A172 (cell line): ENCODE measurements at regions not wholly inside any gene's neighbourhood (a gene's known extent, or its start where the extent isn't known, plus 50 kb on each side); places are given as distances from the start of the nearest gene placed in this dataset.
"Not testable (repeated sequence)": the region's sequence is repeated elsewhere in the genome, so short reads cannot be mapped to it uniquely, and the experiment has no call there.

Experiments
- DNase-seq: peaks from one replicate; pipeline ENCODE4 v3.0.0-alpha.2; 2015; ENCODE audit warnings: low spot score

DNA sequence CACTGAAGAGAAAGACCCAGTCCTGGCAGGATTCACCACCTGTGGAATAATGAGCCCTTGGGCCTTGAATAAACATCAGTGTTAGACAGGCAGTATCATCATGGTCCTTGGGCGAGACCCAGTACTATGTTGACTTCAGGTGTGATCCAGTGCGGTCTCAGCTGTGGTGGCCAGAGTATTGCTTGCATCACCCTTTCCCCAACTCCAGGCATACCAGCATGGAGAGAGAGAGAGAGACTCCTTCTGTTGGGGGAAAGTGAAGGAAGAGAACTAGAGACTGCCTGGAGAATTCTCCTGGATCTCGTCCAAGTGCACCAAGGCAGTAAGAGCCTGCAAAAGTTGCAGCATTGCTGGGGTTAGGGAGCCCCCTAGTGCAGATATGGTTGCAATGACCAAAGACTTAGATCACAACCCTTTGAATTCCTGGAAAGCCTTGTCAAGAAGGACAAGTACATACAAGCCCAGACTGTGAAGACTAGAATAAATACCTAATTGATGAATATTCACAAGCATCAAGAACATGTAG, 61.1 kb upstream of the VAMP7 start:
- peak; percentile 85 for DNase-seq

DNA sequence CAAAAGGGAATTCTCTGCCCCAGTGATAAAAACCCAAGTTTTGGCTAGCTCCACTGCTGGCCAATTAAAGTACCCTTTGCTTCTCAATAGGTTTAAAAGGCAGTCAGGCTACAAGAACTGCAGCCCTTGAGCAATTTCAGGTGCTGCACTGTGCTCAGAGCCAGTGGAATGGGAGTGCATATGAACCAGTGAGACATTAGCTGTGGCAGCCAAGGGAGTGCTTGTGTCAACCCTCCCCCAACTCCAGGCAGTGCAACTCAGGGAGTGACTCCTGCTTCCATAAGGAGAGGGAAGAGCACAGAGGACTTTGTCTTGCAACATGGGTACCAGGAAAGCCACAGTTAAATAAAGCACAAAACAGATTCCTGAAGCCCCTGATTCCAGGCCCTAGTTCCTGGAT, 61.6 kb upstream of the VAMP7 start:
- no peak for DNase-seq

DNA sequence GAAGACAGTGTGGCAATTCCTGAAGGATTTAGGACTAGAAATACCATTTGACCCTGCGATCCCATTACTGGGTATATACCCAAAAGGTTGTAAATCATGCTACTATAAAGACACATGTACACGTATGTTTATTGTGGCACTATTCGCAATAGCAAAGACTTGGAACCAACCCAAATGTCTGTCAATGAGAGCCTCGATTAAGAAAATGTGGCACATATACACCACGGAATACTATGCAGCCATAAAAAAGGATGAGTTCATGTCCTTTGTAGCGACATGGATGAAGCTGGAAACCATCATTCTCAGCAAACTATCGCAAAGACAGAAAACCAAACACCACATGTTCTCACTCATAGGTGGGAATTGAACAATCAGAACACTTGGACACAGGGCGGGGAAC, 66.8 kb upstream of the VAMP7 start:
- DNase-seq = not testable (repeated sequence)

DNA sequence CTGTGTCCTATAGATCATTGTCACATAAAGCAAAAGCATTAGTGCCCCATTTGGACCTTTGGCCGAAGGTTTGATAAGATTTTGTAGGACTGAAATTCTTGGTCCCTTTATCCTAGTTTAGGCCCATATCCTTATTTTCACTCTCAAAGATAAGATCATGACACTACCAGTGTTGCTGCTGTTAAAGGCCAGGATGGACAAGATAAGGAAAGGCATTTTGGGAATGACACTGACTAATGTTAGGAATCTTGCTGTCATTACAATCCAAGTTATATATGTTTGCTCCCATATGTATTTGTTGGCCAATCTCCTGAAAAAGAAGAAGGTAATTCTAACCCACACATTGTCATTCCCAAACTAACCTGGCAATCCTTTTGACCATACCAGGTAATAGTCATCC, 101.3 kb upstream of the VAMP7 start:
- DNase-seq = no peak

DNA sequence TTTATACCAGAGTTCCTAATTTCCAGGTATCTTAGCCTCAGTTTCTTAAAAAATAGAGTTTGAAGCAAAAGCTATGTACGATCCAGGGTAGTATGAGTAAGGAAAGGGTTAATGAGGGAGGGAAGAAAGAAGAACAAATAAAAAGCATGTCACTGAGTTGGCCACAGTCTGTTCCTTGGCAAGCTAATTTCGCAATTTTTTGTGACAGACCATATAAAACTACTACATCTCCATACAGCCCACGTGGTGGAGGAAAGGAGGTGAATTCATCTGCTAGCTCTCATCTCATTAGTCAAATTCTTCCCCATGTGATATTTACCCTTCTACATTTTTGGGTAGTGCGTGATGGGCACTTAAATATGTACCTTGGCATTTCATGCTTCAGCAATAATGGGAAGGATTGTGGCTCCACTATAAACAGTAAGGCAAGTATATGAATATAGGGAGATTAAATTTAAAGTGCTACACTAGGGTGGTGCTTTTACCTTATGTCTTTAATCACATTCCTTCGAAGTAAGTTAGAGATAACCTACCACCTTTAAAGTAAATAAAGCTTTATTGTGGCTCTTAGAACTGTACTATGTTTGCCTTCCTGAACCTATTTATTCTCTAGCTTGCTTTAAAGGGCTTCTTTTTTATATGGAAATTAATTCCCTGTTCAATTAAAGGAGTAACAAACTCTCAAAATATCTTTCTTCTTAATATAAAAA, 102.1 kb upstream of the VAMP7 start:
- DNase-seq = no peak

DNA sequence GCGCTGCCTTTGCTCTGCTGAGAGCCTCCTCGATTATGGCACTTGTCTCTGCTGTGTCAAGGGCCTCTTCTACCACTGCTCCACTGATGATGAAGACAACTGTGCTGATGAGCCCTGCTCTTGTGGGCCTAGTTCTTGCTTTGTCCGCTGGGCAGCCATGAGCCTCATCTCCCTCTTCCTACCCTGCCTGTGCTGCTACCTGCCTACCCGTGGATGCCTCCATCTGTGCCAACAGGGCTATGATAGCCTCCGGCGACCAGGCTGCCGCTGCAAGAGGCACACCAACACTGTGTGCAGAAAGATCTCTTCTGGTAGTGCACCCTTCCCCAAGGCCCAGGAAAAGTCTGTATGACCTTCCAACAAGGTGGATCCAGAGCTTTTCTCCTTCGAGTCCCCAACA, 106.8 kb upstream of the VAMP7 start:
- no peak for DNase-seq

DNA sequence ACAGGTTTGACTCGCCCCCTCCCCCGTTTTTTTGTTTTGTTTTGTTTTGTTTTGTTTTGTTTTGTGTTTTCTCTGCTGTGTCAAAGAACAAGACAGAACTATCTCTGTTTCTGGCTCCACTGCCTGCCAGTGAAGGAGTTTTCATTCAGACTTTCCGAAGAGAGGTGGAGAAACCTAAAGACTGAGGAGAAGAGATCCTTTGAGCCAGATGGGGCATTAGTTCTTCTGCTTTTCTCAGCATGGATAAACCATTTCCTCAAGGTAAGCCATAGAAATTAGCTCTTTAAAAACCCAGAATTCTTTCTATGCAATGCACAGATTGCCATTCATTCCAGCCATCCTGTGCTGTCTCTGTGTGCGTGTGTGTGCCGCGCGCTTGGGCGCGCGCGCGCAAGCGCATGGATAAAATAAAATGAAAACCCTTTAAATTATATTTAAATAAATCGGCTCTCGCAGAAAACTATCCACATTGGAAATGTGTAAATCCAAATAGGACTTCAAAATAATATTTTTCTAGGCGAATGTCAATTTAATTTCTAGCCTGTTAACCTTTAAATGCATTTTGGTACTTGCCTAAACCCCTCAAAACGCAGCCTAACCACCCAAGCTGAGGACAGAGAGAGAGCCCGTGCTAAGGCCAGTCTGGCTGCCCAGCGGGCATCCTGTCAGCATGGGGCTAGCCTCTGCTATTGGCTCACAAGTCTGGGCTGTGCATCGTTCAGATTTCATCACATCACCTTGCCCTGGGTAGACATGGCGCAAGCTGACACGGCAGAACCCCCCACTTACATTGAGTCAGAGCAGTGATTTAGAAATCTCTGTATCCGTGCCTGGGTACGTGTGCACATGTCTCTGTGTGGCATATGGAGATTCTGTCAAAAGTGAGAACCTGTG, 113.0 kb upstream of the VAMP7 start:
- peak; percentile 34 for DNase-seq

DNA sequence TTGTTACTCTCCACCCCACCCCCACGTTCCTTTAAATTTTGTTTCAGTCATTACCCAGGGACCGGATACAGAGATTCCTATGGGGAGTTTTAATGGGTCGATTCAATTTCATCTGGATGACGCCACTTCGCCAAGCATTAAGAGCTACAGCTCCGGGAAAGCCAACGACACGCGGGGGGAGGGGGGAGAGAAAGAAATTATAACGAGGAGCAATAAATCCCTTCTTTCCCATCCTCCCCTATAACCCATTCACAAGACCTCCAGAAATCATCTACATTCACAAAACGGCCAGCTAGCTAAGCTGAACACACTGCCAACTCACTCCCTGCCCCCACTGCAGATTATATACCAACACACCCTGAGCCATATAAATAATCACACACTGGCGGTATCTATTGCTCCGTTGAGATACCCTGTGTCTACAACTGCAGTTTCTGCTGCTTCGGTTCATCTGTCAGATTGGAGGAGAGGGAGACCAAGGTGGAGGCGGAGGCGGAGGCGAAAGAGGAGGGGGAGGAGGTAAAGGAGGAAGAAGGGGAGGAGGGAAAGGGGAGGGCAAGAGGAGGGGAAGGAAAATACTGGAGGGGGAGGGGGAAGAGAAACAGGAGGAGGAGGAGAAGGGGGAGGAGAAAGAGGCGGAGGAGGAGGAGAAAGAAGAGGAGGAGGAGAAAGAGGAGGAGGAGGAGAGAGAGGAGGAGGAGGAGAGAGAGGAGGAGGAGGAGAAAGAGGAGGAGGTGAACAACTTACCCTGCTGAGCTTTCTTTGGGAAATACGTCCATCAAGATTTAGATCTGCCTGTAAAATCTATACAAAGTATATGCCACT, 113.9 kb upstream of the VAMP7 start:
- peak; percentile 91 for DNase-seq

DNA sequence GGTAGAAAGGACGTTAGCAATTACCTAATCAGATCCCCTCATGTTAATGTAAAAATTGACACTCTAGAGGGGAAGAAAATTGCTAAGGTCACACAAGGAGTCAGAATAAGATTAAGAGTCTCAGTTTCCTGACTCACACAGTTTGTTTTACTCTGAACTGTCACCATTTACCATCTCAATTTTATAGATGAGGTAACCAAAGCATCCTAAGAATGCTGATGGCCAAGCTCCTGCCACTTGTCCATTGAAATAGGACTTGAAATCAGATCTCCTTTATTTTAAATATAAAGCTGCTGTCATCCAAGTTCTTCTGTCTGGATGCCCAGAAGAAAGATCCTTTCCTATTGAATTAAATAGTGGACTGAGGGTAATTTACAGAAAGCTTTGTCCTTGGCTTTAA, 114.8 kb upstream of the VAMP7 start:
- no peak for DNase-seq

DNA sequence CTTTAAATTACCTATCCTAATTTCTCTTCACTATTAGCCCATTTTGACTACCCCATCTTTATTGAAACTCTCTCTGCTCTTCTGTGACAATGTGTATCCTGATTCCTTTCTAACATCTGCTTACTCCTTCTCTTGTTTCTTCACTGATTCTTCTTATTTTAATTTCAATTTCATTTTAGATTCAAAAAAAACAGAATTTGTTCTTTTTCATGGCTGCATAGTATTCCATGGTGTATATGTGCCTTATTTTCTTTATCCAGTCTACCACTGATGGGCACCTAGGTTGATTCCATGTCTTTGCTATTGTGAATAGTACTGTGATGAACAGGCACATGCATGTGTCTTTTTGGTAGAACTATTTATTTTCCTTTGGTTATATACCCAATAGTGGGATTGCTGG, 120.0 kb upstream of the VAMP7 start:
- DNase-seq = no peak

DNA sequence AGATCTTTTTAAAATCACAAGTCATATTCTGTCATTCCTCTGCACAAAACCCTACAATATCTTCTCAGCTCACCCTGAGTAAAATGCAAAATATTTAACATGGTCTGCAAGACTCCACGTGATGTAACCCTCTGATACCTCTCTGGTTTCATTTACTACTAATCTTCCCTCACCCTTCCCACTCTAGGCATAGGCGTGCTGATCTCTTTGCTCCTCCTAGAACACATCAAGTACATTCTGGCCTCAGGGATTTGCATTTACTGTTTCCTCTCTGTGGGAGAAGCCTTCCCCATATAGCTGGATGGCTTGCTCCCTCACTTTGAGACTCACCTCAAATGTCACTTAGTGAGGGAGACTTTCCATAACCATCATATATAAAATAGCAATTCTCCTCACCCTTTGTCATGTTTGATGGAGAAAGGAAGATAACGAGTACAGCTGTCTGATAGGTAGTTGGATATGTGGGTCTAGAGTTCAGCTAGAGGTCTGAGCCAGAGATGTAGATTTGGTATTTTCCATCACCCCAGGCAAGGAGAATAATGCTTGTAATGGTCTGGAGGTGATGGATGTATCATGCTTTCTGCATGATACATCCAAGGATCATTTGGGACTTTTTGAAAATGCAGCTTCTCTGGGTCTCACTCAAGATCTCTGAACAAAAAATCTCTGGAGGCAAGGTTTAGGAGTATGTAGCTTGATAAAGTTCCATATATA, 123.9 kb upstream of the VAMP7 start:
- DNase-seq = no peak

DNA sequence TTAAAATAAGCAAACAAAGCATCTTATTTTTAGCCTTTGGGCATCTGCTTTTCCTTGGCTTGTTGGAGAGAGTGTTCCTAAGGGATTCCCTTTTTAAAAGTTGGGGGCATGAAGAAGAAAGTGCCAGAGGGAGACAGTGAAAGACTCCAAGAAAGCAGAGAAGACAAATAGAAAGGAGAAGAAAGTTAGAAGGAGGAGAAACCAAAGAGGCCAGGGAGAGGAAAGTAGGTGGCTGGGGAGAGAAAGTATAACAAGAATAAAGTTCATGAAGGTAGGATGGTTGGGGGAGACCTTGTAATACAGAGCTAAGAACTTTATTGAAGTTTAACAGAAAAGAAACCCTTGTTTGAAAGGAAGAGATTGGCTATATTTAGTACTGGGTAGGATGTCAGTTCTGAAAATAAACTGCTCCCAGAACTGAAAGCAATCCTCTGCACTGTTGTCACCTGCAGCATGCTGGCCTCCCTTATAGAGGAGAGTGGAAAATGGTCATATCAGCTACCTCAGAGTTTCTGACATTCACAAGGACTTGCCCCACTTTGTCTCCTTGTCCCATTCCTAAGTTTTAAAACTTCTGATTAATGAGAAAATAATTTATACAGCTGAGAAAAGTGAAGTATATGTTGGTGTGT, 125.3 kb upstream of the VAMP7 start:
- DNase-seq = no peak

DNA sequence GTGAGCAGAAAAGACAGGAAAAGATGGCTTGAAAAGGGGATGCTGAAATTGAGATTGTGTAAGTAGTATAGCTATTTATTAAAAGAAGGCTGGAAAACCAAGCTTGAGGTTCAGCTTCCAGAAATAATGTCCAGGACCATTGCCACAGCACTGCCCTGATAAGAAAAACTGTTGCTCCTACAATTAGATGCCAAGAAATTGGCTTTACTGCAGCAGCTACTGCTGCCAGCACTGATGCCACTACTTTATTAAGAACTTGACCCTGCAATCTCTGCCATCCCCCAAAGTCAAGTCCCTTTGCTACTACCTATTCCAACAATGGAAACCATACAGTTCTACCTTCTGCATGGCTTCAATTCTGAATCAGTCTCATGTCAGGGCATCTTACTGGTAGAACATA, 130.0 kb upstream of the VAMP7 start:
- DNase-seq = no peak

DNA sequence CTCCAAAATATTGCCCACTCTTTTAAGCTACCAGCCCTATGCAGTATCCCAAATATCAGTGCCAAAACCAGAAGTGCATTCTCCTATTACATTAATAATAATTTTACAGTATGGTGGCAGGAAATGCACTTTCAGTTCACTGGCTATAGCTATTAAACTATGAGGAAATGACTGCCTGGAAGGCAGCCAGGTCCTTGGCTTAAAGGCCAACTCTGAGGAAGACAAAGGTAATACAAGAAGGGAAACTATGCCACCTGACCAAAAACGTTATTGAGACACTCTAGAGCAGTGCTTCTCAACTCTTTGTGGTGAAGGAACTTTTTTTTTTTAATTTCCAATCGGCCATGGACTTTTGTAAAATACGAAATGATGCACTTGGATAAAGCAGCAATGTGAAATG, 133.6 kb upstream of the VAMP7 start:
- DNase-seq = no peak

DNA sequence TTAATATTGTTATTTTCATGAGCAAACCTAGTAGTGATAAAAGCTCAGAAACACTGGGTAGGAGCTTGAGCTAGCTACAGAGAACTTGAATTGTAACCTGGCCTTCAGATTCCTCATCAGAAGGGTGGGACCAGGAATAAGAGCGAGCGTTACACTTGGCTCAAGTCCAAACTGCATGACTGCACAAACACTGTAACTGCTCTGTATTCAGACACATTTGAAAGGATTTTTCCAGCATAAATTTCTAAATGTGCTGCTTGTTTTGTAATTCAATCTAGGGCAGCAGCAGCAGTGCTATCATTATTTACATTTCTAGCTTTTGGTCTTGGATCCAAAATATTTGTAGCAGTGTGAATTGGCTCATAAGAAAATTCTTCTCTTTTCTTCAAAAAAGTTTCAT, 133.0 kb upstream of the TMLHE start:
- peak; percentile 60 for DNase-seq

DNA sequence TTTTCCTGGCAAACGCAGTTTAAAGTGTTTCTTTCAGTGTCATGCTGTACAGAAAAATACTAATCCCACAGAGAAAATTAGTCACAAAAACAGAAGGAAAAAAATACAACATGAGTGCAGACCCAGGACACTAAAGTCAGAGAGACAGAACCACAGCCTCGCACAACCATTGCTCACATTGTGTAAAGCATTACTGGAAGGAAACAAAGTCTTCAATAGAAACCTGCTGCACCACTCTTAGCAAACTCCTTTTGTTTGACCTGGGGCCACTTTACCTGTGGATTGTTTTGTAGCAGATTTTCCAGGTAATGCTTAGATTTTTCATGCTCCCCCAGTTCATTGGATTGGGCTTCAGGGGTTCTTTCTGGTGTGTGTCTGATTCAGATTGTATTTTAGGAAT, 131.8 kb upstream of the TMLHE start:
- DNase-seq = no peak

DNA sequence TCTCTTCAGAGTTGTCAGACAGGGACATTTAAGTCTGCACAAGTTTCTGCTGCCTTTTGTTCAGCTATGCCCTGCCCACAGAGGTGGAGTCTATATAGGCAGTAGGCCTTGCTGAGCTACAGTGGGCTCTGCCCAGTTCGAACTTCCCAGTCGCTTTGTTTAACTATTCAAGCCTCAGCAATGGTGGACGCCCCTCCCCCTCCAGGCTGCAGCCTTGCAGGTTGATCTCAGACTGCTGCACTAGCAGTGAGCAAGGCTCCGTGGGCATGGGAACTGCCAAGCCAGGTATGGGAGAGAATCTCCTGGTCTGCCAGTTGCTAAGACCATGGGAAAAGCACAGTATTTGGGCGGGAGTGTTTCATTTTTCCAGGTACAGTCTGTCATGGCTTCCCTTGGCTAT, 115.6 kb upstream of the TMLHE start:
- DNase-seq = not testable (repeated sequence)

DNA sequence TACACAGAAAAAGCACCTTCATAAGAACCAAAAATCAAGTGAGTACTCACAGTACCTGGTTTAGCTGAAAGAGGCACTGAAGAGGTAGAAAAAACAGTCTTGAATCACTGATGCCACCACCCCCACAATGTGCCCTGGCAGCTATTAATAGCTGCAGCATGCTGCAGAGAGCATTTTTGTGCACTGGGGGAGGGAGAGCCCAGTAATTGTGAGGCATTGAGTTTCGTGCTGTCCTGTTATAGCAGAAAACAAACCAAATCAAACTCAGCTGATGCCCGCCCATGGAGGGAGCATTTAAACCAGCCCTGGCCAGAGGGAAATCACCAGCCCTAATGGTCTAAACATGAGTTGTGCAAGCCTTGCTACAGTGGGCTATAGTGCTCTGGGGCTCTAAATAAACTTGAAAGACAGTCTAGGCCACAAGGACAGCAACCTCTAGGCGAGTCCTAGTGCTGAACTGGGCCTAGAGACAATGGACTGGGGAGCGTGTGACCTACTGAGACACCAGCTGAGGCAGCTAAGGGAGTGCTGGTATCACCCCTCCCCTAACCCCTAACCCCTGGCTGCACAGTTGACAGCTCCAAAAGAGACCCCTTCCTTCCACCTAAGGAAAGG, 106.3 kb upstream of the TMLHE start:
- peak; percentile 24 for DNase-seq

DNA sequence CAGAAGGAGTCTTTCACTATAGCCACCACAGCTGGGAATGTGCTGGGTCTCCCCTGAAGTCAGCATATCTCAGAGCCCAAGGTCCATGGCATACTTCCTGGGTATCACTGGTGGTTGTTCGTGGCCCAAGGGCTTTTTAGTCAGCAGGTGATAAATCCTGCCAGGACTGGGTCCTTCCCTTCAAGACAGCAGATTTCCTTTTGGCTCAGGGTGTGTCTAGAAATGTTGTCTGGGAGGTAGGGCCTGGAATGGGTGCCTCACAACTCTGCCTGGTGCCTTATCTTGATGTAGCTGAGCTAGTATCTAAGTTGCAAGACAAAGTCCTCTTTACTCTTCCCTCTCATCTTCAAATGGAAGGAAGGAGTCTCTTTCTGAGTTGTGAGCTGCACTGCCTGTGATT, 102.4 kb upstream of the TMLHE start:
- DNase-seq = no peak

DNA sequence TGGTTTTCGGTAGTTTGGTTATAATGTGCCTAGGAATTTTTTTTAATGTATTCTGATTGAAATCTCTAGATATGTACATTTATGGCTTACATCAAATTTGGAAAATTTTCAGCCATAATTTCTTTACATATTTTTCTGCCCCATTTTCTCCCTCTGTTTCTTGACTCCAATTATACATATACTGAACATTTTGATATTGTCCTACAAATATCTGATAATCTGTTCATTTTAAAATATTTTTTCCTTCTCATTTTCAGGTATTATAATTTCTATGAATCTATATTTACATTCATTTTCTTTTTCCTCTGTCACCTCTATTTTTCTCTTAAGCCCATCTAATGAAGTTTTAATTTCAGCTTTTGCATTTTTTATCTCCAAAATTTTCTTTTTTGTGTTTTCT, 82.7 kb upstream of the TMLHE start:
- no peak for DNase-seq

DNA sequence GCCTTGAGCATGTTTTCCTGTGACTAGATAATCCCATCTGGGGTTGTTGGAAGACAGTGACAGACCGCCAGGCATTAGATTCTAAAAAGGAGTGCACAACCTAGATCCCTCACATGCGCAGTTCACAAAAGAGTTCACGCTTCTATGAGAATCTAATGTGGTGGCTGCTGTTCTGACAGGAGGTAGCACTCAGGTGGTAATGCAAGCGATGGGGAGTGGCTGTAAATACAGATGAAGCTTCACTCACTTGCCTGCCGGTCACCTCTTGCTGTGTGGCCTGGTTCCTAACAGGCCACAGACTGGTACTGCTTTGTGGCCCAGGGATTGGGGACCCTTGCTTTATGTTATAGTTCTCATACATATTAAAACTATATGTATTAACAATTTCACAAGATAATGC, 81.9 kb upstream of the TMLHE start:
- no peak for DNase-seq
